ENCODE measurements at regions not wholly inside any gene's neighbourhood (a gene's known extent, or its start where the extent isn't known, plus 50 kb on each side); places are given as distances from the start of the nearest gene placed in this dataset.
"Not testable (repeated sequence)": the region's sequence is repeated elsewhere in the genome, so short reads cannot be mapped to it uniquely, and the experiment has no call there.

GRCh38 chr1:99397029-99397428, 132.7 kb downstream of the PLPPR4 start:
- Histone ChIP-seq H3K27me3 (no peaks in the 10 kb centered on the region), H3K27ac (no peak overlapping the region), H3K9me3 (no peaks in the 10 kb centered on the region), H3K4me1 (no peaks in the 10 kb centered on the region), H3K36me3 (no peaks in the 10 kb centered on the region), H3K4me3 (no peak overlapping the region)
- intact Hi-C loops (cut with DNase I; ENCODE audit: low total_unique reads), result no loop called here
- TF ChIP-seq CTCF (IDR thresholded peaks at IDR 0.05), result no peak
- no peak for DNase-seq

- Histone ChIP-seq H3K36me3 (no peaks in the 10 kb centered on the region), H3K27me3 (no peaks in the 10 kb centered on the region), H3K4me3 (no peak overlapping the region), H3K9me3 (no peaks in the 10 kb centered on the region), H3K4me1 (no peaks in the 10 kb centered on the region), H3K27ac (no peak overlapping the region)
- TF ChIP-seq CTCF (IDR thresholded peaks at IDR 0.05), result no peak
- intact Hi-C loops (cut with DNase I; ENCODE audit: low total_unique reads), result no loop called here
- no peak for DNase-seq
Measured at GRCh38 chr1:99397863-99398262, 133.6 kb downstream of the PLPPR4 start.

GRCh38 chr1:99401556-99401955, 137.3 kb downstream of the PLPPR4 start:
- DNase-seq; H3K27ac ChIP-seq; H3K4me3 ChIP-seq; H3K27me3 ChIP-seq; H3K4me1 ChIP-seq; H3K36me3 ChIP-seq; intact Hi-C loops (cut with DNase I; ENCODE audit: low total_unique reads); H3K9me3 ChIP-seq: not testable (repeated sequence)

GRCh38 chr1:99404399-99404798, 140.1 kb downstream of the PLPPR4 start:
- H3K4me1 ChIP-seq; H3K36me3 ChIP-seq; H3K9me3 ChIP-seq; H3K27ac ChIP-seq; H3K27me3 ChIP-seq; intact Hi-C loops (cut with DNase I; ENCODE audit: low total_unique reads); H3K4me3 ChIP-seq; DNase-seq: not testable (repeated sequence)

- H3K36me3 ChIP-seq; H3K27ac ChIP-seq; H3K9me3 ChIP-seq; H3K27me3 ChIP-seq; intact Hi-C loops (cut with DNase I; ENCODE audit: low total_unique reads); H3K4me1 ChIP-seq; H3K4me3 ChIP-seq; DNase-seq: not testable (repeated sequence)
Measured at GRCh38 chr1:99405325-99405724, 141.0 kb downstream of the PLPPR4 start.

- H3K4me3 ChIP-seq, result no peak overlapping the region
- no peaks in the 10 kb centered on the region for H3K36me3 ChIP-seq
- H3K4me1 ChIP-seq, result no peaks in the 10 kb centered on the region
- intact Hi-C loops (cut with DNase I; ENCODE audit: low total_unique reads), result no loop called here
- no peak for DNase-seq
- no peaks in the 10 kb centered on the region for H3K9me3 ChIP-seq
- no peaks in the 10 kb centered on the region for H3K27me3 ChIP-seq
- no peak overlapping the region for H3K27ac ChIP-seq
- TF ChIP-seq CTCF (IDR thresholded peaks at IDR 0.05), result no peak
Measured at GRCh38 chr1:99407018-99407417, 142.7 kb downstream of the PLPPR4 start.

- no peaks in the 10 kb centered on the region for H3K4me1 ChIP-seq
- no peaks in the 10 kb centered on the region for H3K9me3 ChIP-seq
- no peaks in the 10 kb centered on the region for H3K36me3 ChIP-seq
- no peak overlapping the region for H3K27ac ChIP-seq
- no peaks in the 10 kb centered on the region for H3K27me3 ChIP-seq
- no peak for TF ChIP-seq CTCF (IDR thresholded peaks at IDR 0.05)
- no peak overlapping the region for H3K4me3 ChIP-seq
- intact Hi-C loops (cut with DNase I; ENCODE audit: low total_unique reads), result no loop called here
- no peak for DNase-seq
Measured at GRCh38 chr1:99424087-99424486, 159.8 kb downstream of the PLPPR4 start.

Data from tibial artery (tissue), 4 donors.